GM19023 (cell line): ENCODE measurements at regions not wholly inside any gene's neighbourhood (a gene's known extent, or its start where the extent isn't known, plus 50 kb on each side); places are given as distances from the start of the nearest gene placed in this dataset.

Experiments used
- ATAC-seq: cut with Tn5 transposase; IDR thresholded peaks from one replicate; pipeline ENCODE4 v1.9.1; 2021; ENCODE audit warnings: mild to moderate bottlenecking, moderate library complexity; ENCODE audit not compliant: unreplicated experiment

- ATAC-seq: no peak
Measured at GRCh38 chr16:49128740-49129139, 152.9 kb downstream of the CBLN1 start.

GRCh38 chr16:49127103-49127502 is 154.5 kb downstream of the CBLN1 start:
- no peak for ATAC-seq

- ATAC-seq: no peak
Measured at GRCh38 chr16:49121636-49122035, 160.0 kb downstream of the CBLN1 start.

- no peak for ATAC-seq
Measured at GRCh38 chr16:49120631-49121030, 161.0 kb downstream of the CBLN1 start.

- ATAC-seq: no peak
Measured at GRCh38 chr16:49116873-49117272, 164.8 kb downstream of the CBLN1 start.

- ATAC-seq: no peak
Measured at GRCh38 chr16:49115956-49116355, 165.7 kb downstream of the CBLN1 start.

DNA sequence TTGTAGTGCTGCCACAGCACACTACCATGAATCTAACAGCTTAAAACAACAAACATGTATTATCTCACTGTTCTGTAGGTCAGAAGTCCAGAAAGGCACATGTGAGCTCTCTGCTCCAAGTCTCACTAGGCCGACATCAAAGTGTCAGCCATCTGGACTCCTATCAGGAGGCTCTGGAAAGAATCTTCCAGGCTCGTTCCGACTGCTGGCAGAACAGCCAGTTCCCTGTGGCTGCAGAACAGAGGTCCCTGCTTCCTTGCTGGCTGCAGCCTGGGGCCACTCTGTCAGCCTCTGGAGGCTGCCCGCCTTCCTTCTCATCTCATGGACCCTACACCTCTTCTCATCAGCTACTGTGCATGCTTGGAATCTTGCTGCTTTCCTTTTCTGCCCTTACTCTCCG is 168.9 kb downstream of the CBLN1 start:
- ATAC-seq: no peak

GRCh38 chr16:49111351-49111750 is 170.3 kb downstream of the CBLN1 start:
- ATAC-seq: no peak

GRCh38 chr16:49108611-49109010 is 173.0 kb downstream of the CBLN1 start:
- no peak for ATAC-seq

GRCh38 chr16:49103298-49103697 is 178.3 kb downstream of the CBLN1 start:
- no peak for ATAC-seq

- ATAC-seq: no peak
Measured at GRCh38 chr16:49101997-49102396, 179.6 kb downstream of the CBLN1 start.

GRCh38 chr16:49100366-49100765 is 181.3 kb downstream of the CBLN1 start:
- ATAC-seq: no peak

DNA sequence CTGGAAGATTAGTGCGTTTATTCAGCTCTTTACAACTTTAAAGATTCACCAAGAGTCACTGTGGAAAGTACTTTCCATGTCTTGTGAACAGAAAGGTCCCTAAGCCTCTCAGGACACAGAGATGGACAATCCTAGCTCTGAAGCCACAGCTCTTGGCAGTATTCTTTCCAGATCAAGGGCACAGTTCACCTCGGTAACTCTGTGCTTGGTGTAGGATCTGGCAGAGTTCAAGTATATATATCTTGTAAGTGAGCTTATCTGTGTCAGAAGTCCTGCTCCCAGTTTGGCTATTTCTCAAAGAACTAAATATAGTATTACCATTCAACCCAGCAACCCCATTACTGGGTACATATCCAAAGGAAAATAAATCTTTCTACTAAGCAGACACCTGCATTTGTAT is 183.7 kb downstream of the CBLN1 start:
- no peak for ATAC-seq

DNA sequence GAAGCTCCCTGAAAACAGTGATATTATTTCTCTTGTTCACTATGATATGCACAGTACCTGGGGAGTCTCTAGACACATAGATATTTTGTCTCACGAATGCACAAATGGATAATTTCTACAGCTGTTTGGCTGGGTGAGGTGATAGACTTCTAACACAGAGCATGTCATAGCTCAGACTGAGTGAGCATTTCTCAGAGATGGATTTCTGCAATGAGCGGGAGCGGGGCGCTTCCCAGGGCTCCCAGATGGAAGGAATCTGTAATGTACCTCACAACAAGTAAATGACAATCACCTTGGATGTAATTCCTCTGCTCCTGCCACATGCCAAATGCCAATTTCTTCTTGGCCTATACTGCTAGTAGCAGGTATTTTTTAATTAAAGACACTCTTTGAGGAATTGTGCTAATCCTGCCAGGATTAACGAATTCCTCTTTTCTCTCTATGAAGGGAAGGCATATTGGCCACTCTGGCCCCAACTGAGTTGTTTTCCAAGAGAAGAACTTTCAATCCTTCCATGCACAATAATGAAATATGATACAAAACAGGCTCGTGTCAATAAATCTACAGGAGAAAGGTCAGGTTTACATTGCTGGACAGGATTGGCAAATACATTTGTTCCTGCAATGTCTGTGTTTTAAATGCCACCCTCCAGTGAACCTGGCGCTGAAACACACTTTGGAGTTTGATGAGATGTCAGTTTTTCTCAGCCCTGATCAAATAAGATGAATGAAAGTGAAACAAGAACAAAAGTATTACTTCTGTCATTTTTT is 185.3 kb downstream of the CBLN1 start:
- ATAC-seq: no peak

DNA sequence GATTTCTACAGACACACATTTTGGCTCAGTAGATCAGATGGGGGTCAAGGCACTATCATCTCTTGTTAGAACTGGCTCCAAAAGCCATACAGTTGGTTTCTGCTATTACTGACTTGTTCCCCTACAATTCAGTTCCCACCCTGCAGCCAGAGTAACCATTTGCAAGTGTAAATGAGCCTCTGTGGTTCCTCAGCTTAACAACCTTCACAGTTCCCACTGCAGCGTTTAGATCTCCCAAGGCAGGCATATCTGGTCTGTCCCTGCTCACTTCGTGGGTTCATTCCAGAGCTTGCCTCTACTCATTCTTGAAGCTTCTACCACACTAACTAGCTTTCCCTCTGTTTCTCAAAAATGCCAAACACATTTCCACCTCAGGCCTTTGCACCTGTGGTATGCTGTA is 186.1 kb downstream of the CBLN1 start:
- no peak for ATAC-seq

DNA sequence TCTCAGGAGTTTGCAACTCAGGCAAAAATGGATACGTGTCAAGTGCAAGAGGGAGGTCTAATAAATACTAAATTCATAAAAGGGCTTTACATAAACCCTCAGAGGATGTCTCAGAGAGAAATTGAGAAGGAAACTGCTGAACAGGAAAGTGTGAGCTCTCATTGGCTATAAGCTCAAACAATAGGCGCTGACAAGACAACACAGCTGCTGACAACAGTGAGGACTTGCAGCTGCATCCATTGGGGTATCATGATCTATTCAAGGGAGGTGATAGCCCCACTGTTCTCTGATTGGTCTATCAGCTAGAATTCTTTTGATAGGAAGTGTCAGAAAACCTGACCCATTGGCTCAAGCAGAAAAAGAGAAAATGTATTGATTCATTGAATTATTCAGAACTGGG is 187.2 kb downstream of the CBLN1 start:
- ATAC-seq: no peak

DNA sequence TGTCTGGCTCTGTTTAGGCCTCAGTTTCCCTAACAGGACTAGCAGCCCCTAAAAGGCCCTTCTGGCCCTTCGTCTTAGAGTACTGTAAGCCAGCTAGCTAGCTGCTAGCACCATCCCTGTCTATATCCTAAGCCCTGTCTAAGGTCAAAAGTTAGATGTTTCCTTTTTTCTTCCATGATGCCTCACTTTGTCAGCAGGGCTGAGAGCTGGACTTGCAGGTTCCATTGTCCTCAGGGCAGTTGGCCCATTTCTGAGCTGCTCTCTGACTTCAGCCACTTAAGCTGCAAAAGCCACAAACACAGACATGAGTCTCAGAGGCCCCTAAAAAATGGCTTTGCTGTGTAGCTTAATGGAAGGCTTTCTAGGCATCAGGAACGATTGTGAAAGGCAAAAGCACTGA is 187.7 kb downstream of the CBLN1 start:
- ATAC-seq: no peak

DNA sequence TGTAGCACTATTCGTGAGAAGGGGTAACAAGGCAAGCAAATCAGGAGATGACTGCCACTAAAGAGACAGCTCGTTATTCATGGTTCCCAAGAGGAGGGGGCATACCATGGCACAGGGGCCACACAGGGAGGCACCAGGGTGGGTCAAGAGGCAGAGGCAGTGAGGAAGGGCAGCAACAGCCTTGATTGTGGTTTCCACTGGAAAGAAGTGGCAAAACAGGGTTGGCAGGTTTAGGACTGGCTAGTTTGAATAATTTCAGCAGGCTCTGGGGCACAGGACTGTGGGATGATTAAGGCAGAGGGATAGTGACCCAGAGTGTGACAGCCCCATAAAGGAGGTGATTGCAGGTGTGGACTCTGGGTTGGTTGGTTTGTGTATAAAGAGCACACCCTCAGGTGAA is 188.9 kb downstream of the CBLN1 start:
- ATAC-seq: no peak

GRCh38 chr16:49089533-49089932 is 192.1 kb downstream of the CBLN1 start:
- no peak for ATAC-seq

DNA sequence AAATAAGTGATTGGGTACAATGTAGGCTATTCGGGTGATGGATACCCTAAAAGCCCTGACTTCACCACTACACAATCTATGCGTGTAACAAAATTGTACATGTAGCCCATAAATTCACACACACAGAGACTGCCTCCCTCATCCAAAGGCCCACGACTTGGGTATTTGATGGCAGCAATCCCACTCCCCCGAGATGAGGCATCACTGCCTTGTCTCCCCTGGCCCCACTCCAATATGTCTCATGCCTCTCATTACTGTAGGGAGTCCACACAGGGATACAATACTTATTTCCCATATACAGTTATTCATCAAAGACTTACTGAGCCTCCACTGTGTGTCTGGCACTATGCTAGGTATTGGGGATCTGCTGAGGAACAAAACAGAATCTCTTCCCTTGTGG is 192.6 kb downstream of the CBLN1 start:
- no peak for ATAC-seq

- no peak for ATAC-seq
Measured at GRCh38 chr16:49085686-49086085, 196.0 kb downstream of the CBLN1 start.

DNA sequence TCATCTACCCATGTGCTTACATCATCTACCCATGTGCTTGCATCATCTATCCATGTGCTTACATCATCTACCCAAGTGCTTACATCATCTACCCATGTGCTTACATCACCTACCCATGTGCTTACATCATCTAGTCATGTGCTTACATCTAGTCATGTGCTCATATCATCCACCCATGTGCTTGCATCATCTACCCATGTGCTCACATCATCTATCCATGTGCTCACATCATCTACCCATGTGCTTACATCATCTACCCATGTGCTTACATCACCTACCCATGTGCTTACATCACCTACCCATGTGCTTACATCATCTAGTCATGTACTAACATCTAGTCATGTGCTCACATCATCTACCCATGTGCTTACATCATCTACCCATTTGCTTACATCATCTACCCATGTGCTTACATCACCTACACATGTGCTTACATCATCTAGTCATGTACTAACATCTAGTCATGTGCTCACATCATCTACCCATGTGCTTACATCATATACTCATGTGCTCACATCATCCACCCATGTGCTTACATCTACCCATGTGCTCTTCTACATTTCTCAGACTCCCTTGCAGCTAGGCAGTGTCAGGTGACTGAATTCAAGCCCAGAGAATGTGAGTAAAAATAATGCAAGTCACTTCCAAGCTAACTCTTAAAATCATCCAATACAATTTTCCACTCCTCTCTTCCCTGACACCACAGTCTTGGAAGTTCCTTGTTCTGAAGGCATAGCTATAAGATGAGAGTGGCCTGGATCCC is 196.8 kb downstream of the CBLN1 start:
- no peak for ATAC-seq
